ENCODE measurements at regions not wholly inside any gene's neighbourhood (a gene's known extent, or its start where the extent isn't known, plus 50 kb on each side); places are given as distances from the start of the nearest gene placed in this dataset.

DNA sequence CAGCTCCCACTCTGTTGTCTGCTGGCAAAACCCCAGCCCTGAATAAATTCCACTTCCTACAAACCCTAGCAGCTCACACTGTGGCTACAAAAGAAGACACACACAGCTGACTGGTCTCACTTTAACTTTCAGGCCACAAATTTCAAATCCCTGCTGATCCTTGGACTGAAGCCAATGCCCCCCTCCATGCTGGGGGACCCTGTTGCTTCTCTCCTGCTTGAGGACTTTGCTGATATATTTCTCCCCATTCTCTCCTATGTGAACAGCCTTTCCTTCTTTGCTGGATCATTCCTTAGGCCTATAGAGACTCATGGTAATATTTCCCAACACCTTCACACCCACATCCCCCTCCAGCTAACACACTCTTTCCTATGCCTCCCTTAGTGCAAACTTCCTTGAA, 79.6 kb upstream of the ADRA1B start:
- DNase-seq, result no peak
- intact Hi-C loops (cut with DNase I), result no loop called here

DNA sequence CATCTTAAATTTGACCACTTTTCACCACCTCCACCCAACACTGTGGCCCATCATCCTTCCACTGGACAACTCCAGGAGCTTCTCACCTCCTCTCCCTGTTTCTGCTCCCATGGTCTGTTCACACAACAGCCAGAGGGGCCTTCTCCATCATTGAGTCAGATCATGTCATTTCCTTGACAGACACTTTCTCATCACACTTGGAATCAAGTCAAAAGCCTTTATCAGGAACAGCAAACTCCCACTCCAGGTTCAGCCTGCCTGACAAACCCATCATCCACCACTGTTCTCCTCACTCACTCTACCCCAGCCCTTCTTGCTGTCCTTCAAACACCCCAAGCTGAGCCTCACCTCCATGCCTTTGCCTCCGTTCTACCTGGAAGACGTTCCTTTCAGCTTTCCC, 78.4 kb upstream of the ADRA1B start:
- no peak for DNase-seq
- intact Hi-C loops (cut with DNase I), result no loop called here

DNA sequence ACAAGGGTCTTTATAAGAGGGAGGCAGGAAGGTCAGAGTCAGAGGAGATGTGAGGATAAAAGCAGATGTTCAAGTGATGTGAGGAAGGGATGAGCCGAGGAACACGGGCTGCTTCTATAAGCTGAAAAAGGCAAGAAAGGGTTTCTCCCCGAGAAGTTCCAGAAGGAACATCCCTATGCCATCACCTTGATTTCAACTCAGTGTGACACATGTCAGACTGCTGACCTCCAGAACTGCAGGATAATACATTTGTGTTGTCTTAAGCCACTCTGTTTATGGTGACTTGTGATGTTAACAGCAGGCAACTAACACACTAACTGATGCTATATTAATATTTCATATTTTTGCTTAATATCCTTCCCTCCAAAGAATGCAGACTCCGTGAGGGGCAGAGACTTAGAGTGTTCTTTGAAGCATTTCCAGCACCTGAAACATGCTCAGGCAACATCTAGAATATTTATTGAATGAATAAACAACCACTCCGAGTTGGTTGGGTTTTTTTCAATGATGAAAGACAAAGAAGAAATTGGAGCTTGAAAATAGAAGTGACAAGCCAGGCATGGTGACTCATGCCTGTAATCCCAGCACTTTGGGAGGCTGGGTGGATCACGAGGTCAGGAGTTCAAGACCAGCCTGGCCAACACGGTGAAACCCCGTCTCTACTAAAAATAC, 77.6 kb upstream of the ADRA1B start:
- intact Hi-C loops (cut with DNase I), result no loop called here

DNA sequence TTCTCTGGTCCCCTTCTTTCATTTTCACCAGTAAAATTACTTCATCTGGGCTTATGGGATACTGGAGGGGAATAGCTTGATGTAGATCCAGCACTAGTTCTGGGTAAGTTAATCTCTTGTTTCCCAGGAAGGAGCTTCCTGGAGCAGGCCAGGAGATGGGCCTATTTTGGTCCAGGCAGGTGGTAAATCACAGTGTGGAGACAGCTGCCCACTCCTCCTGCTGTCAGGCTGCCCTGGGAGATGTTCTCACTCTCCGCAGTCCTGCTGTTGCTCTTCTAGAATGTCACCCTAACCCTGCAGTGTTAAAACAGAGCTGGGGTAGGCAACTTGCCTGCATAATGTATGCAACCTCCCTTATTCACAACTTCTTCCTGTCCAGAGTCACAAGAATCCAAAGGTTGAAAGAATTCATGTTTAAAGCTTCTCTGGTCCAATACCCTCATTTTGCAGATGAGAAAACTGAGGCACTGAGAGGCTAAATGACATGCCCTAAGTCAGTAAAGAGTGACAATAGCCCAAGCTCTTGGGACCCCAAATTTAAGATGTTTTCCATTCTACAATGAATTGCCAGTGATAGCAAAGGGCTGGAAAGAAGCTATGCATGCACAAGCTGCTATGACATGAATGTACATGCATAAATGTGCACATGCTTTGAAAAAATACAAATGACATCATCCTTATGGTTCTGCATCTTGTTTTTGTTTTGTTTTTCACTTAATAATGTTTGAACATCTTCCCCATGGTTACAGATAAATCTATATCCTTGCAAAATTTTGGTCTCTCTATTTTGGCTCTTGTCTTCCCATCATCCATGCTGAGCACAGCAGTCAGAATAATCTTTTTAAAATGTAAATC, 71.8 kb upstream of the ADRA1B start:
- intact Hi-C loops (cut with DNase I), result no loop called here
- no peak for DNase-seq

More for the DNA sequence above, 77.6 kb upstream of the ADRA1B start:
- DNase-seq, result no peak

DNA sequence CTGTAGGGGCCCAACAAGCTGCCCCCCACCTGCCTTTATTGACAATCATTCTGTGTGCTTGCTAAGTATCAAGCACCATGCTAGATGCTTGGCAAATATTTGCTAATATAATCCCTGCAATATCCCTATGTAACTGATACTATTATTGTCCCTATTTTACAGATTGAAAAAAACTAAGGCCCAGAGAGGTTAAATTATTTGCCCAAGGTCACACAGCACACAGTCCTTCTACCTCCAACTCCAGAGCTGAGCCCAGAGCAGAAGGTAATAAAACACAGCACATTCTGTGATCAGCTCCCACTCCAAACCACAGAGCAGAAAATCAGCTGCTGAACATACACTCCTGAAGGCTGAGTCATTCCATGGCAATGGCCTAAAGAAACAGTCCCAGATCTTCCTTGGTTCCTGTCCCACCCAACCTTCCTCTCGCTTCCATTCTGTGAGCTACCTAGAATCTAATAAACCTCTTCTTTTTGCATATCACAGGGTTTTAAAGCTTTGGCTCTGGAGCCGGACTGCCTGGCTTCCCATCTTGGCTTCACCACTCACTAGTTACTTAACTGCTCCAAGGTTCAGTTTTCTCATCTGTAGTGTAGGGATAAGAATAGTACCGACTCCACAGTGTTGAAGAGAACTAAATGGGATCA, 66.7 kb upstream of the ADRA1B start:
- DNase-seq, result no peak
- intact Hi-C loops (cut with DNase I), result no loop called here

DNA sequence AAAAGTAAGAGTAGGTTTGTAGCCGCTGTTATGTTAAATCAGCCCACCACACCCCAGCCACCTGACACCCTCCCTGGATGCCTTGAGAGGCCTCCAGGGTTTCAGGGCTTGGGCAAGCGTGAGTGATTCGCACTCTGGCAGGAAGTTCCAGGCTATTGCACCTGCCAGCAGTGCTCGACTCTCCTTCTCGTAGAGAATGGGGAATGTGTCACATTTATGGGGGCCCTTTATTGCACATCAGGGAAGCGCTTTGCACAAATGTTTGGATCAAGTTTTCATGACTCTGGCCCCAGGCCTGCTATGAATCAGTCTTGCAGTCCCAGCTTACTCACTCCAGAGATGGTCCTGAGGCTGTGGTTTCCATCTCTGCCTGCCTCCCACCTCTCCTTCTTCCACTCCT, 66.1 kb upstream of the ADRA1B start:
- intact Hi-C loops (cut with DNase I), result no loop called here
- no peak for DNase-seq

DNA sequence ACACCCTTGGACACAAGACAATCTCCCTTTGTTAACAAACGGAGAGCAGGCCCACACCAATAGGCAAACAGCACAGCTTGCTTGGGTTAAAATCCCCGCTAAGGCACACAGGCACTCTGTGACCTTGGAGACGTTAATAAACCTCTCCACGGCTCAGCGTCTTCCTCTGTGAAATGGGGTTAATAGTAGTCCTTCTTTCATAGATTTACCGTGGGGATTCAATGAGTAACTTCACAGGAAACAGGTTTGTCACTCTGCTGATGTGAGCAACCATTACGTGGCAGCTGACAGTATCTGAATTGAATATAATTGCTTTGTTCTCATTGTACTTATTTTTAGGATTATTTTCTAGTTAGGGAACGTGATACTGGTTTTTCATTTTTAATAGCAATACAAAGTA, 65.2 kb upstream of the ADRA1B start:
- no peak for DNase-seq
- intact Hi-C loops (cut with DNase I), result no loop called here

DNA sequence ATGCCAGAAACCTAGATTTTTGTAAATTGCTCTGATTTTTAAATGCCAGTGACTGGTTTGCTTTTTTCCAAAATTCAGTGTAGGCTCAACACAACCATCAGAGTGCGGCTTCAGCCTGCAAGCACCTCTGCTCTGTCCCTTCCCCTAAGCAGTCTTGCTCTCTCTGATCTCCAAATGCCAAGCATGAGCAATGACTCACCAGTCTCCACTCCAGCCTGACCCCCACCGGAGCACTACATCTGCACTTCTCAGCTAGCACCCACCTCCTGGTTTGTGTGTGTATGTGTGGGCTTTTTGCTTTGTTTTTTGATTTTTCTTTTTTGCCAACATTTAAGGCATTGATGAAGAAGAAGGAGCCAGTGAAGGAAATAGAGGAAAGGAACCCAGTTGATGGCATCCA, 61.4 kb upstream of the ADRA1B start:
- DNase-seq, result no peak
- intact Hi-C loops (cut with DNase I), result no loop called here

DNA sequence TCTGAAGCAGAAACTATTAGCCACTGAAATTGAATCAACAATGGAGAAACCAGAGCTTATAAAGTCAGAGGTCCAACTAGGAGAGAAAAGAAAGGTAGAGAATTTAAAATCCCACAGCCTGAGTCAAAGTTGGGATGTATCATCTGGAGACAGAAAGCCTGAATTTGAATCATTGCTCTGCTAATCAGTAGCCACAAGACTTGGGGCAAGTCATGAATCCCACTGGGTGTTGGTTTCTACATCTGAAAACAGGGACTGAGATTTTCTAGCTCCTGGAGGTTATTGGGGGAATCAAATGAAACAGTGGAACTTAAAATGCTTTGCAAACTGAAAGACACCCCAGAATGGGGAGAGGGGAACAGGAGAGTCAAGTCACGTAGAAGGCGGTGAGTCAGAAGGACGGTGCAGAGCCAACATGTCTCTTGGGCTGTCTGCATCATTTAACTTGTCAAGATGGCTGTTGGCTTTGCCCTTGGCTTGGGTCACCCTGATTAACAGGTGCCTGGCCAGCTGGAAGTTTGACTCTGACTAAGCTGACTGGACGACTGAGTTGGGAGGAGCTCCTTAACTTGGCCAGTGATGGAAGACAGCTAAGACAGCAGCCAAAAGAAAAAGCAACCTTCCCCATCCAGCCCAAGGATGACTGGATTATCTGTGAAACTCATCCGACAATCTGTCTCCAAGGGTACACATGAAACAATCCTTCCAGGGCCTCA, 60.6 kb upstream of the ADRA1B start:
- no peak for DNase-seq
- intact Hi-C loops (cut with DNase I), result no loop called here

DNA sequence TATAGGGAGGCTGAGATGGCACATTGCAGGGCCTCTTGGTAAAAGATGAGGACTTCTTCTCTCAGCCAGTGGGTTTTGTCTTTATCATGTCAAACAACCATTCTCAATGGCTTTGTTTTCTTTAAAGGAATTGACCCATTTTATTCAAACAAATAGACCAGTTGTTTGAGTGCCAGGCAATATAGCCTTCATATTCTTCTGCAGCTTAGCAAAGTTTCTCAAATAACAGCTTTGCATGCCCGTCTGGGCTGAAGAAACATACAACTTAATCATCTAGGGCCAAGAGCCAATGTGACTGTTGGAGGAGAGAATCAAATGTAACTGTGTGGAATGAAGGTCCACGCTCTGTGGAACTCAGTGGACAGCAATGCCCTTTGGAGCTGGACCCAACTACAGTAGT, 57.4 kb upstream of the ADRA1B start:
- DNase-seq, result no peak
- intact Hi-C loops (cut with DNase I), result no loop called here

DNA sequence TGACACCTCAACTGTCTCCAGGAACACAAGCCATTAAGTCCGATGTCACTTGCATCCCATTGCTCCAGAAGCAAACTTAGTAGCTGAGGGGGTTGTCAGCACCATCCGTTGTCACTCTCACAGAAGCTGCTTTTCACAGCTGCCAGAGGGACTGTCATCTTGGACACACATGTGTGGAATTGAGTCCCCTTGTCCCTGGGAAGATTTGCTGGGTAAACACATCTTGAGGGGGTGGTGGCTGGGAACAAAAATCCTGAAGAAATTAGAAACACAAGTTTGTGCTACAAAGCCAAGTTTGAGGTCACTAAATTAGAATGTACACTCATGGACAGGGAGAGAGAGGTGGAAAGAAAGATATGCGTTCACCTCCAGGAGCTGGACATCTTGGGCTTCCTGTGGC, 55.2 kb upstream of the ADRA1B start:
- no peak for DNase-seq
- intact Hi-C loops (cut with DNase I), result no loop called here

DNA sequence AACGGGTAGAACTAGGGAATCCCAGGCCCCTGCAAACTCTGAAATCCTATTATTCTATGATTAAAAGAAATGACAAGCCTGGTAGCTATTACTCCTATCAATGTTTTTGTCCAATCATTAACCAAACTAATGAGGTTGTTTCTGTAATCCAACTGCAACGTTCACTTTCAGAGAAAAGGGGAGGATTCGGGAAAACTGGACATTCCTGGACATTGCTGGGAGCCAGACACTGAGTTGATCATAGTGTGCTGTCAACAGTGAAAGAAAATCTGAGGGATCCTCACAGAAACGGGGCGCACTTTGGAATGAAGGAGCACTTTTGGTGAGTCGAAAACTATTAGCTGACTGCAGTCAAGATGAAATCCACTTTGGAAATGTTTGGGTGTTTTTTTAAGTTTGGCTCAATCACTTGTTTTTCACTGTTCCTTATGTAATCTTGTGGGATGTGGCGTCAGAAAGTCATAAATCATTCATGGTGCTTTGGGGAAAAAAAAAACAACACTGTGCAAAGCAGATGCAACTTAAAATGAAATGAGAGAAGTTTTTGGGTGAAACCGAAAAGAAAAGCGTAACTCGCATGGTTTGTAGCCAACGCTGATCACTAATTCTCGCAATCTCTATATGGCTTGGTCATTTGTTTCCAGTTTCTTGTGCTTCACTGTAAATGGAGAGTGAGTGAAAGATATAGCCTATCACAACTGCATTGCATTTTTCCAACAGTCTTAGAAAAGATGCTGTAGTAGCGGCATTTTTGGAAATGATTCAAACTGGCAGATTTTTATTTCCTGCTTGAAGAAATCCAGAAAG, 51.2 kb upstream of the ADRA1B start:
- intact Hi-C loops (cut with DNase I), result no loop called here

DNA sequence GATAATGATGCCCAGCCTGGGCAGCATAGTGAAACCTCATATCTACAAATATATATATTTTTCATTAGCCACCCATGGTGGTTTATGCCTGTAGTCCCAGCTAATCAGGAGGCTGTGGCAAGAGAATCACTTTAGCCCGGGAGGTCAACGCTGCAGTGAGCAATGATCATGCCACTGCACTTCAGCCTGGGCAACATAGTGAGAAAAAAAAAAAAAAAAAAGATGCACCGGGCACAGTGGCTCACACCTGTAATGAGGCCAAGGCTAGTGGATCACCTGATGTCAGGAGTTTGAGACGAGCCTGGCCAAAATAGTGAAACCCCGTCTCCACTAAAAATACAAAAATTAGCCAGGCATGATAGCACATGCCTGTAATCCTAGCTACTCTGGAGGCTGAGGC, 50.2 kb upstream of the ADRA1B start:
- intact Hi-C loops (cut with DNase I), result no loop called here
- DNase-seq, result no peak

More for the DNA sequence above, 51.2 kb upstream of the ADRA1B start:
- DNase-seq, result no peak
